IMR-90 (cell line): ENCODE measurements at regions not wholly inside any gene's neighbourhood (a gene's known extent, or its start where the extent isn't known, plus 50 kb on each side); places are given as distances from the start of the nearest gene placed in this dataset.

Experiments
- ATAC-seq: fragments of 200-7000 bp; cut with Tn5 transposase; 2 replicates; pipeline ENCODE4 v1.9.1; 2020; ENCODE audit warnings: low read depth, mild to moderate bottlenecking, moderate library complexity
- BruUV-seq: library from RNA; stranded (reverse); fragments of 400-500 nt; replicated peaks from 2 replicates; lab custom pipeline; 2021; lab: Mats Ljungman, UMichigan
- CTCF ChIA-PET: fragments of 300-600 bp; formaldehyde crosslinking; extraction: SDS; loops from one replicate; lab custom pipeline; 2021; ENCODE audit warnings: antibody characterized with exemption; lab: Yijun Ruan, JAX
- POLR2A ChIA-PET: fragments of 300-600 bp; sonication (Branson Sonifier 250); formaldehyde crosslinking; loops from one replicate; lab custom pipeline; 2022; ENCODE audit warnings: antibody characterized with exemption; ENCODE audit not compliant: unreplicated experiment; lab: Charles Lee
- DNase-seq: peaks from one replicate; pipeline ENCODE4 v3.0.0; 2013
- H2AFZ ChIP-seq: replicated peaks from 2 replicates; pipeline ENCODE3; 2013; ENCODE audit warnings: low read length, mild to moderate bottlenecking; ENCODE audit not compliant: poor library complexity
- H2AK5ac ChIP-seq: 2 replicates; pipeline ENCODE4 v1.6.1; 2013; ENCODE audit warnings: low read depth, low read length, inconsistent platforms
- H2AK9ac ChIP-seq: replicated peaks from 2 replicates; pipeline ENCODE3; 2013; ENCODE audit warnings: mild to moderate bottlenecking, low read depth, low read length, moderate library complexity; ENCODE audit not compliant: poor library complexity
- H2BK120ac ChIP-seq: 2 replicates; pipeline ENCODE4 v1.6.1; 2013; ENCODE audit warnings: low read depth, low read length, inconsistent platforms
- H2BK15ac ChIP-seq: 3 replicates; pipeline ENCODE4 v1.6.1; 2013; ENCODE audit warnings: low read depth, low read length, inconsistent platforms
- H2BK20ac ChIP-seq: 2 replicates; pipeline ENCODE4 v1.6.1; 2013; ENCODE audit warnings: low read depth, mild to moderate bottlenecking, inconsistent platforms, low read length, moderate library complexity
- H2BK5ac ChIP-seq: 2 replicates; pipeline ENCODE4 v1.6.1; 2013; ENCODE audit warnings: mild to moderate bottlenecking, low read depth, low read length, inconsistent platforms; ENCODE audit not compliant: poor library complexity, severe bottlenecking
- H3K14ac ChIP-seq: replicated peaks from 2 replicates; pipeline ENCODE4 v1.6.1; 2013; ENCODE audit warnings: low read depth, low read length, inconsistent platforms
- H3K18ac ChIP-seq: 2 replicates; pipeline ENCODE4 v1.6.1; 2013; ENCODE audit warnings: low read depth, low read length, control low read depth
- H3K23ac ChIP-seq: 2 replicates; pipeline ENCODE4 v1.6.1; 2013; ENCODE audit warnings: low read depth, low read length, inconsistent platforms
- H3K27ac ChIP-seq: 2 replicates; pipeline ENCODE4 v1.5.1; 2013; ENCODE audit warnings: mild to moderate bottlenecking, control low read depth, low read length; ENCODE audit not compliant: insufficient read depth
- H3K27me3 ChIP-seq: 2 replicates; pipeline ENCODE4 v1.6.1; 2013; ENCODE audit warnings: low read length; ENCODE audit not compliant: control insufficient read depth, insufficient read depth
- H3K36me3 ChIP-seq: 2 replicates; pipeline ENCODE4 v1.6.1; 2013; ENCODE audit warnings: low read length, mixed read lengths; ENCODE audit not compliant: control insufficient read depth, insufficient read depth
- H3K4ac ChIP-seq: 2 replicates; pipeline ENCODE4 v1.6.1; 2013; ENCODE audit warnings: low read depth, low read length, inconsistent platforms
- H3K4me1 ChIP-seq: 2 replicates; pipeline ENCODE4 v1.6.1; 2013; ENCODE audit warnings: low read length, mixed read lengths; ENCODE audit not compliant: control insufficient read depth, insufficient read depth
- H3K4me2 ChIP-seq: 2 replicates; pipeline ENCODE4 v1.6.1; 2013; ENCODE audit warnings: low read depth, mild to moderate bottlenecking, control low read depth, low read length, moderate library complexity
- H3K4me3 ChIP-seq: 2 replicates; pipeline ENCODE4 v1.5.1; 2013; ENCODE audit warnings: low read depth, mild to moderate bottlenecking, control low read depth, low read length, moderate library complexity; ENCODE audit not compliant: insufficient read depth
- H3K56ac ChIP-seq: 2 replicates; pipeline ENCODE4 v1.6.1; 2013; ENCODE audit warnings: low read length, inconsistent platforms; ENCODE audit not compliant: insufficient read depth; ENCODE audit errors: extremely low read depth
- H3K79me1 ChIP-seq, 2 experiments: 2 replicates each; pipeline ENCODE4 v1.6.1; 2013; ENCODE audit warnings: low read length in 2 of 2, inconsistent platforms in 1 of 2, low read depth in 1 of 2
- H3K9ac ChIP-seq: 2 replicates; pipeline ENCODE4 v1.6.1; 2013; ENCODE audit warnings: low read depth, low read length, control low read depth
- H3K9me1 ChIP-seq: 2 replicates; pipeline ENCODE4 v1.6.1; 2013; ENCODE audit warnings: low read length, inconsistent platforms; ENCODE audit not compliant: insufficient read depth
- H3K9me3 ChIP-seq: 2 replicates; pipeline ENCODE4 v1.6.1; 2013; ENCODE audit warnings: low read length; ENCODE audit not compliant: control insufficient read depth, insufficient read depth
- H4K20me1 ChIP-seq: 2 replicates; pipeline ENCODE4 v1.6.1; 2013; ENCODE audit warnings: low read length, inconsistent platforms; ENCODE audit not compliant: insufficient read depth
- H4K5ac ChIP-seq: 2 replicates; pipeline ENCODE4 v1.6.1; 2013; ENCODE audit warnings: mild to moderate bottlenecking, low read depth, low read length, control low read depth
- H4K8ac ChIP-seq, 2 experiments: 2 replicates each; pipeline ENCODE4 v1.6.1; 2013; ENCODE audit warnings: low read depth in 2 of 2, low read length in 2 of 2, control low read depth in 1 of 2, inconsistent platforms in 1 of 2
- H4K91ac ChIP-seq: 2 replicates; pipeline ENCODE4 v1.6.1; 2013; ENCODE audit warnings: low read depth, low read length, inconsistent platforms; ENCODE audit not compliant: insufficient read depth
- BHLHE40 ChIP-seq: fragments of 150-350 bp; IDR thresholded peaks from 2 replicates; pipeline ENCODE4 v1.6.1; 2016; ENCODE audit warnings: mild to moderate bottlenecking, low read depth, low read length
- CHD1 ChIP-seq: IDR thresholded peaks from 2 replicates; pipeline ENCODE4 v1.6.1; 2012; ENCODE audit warnings: low read depth, low read length, improper control_type of control experiment
- FOS ChIP-seq: fragments of 150-350 bp; IDR thresholded peaks from 2 replicates; pipeline ENCODE4 v1.6.1; 2016; ENCODE audit warnings: low read depth, low read length
- MAFK ChIP-seq: IDR thresholded peaks from 2 replicates; pipeline ENCODE4 v1.6.1; 2012; ENCODE audit warnings: low read depth, low read length, improper control_type of control experiment
- MAZ ChIP-seq: IDR thresholded peaks from 2 replicates; pipeline ENCODE4 v1.6.1; 2012; ENCODE audit warnings: low read depth, mild to moderate bottlenecking, low read length, improper control_type of control experiment, moderate library complexity, borderline replicate concordance
- MXI1 ChIP-seq: IDR thresholded peaks from 2 replicates; pipeline ENCODE4 v1.6.1; 2012; ENCODE audit warnings: low read depth, mild to moderate bottlenecking, low read length, moderate library complexity, borderline replicate concordance
- NFE2L2 ChIP-seq: fragments of 150-350 bp; IDR thresholded peaks from 2 replicates; pipeline ENCODE4 v1.6.1; 2016; ENCODE audit warnings: low read depth, mild to moderate bottlenecking, low read length
- POLR2A ChIP-seq: IDR thresholded peaks from 2 replicates; pipeline ENCODE4 v1.6.1; 2012; ENCODE audit warnings: mild to moderate bottlenecking, low read depth, low read length
- RAD21 ChIP-seq: IDR thresholded peaks from 2 replicates; pipeline ENCODE4 v1.6.1; 2012; ENCODE audit warnings: low read length, improper control_type of control experiment
- RCOR1 ChIP-seq: IDR thresholded peaks from 2 replicates; pipeline ENCODE4 v1.6.1; 2012; ENCODE audit warnings: mild to moderate bottlenecking, low read length, improper control_type of control experiment; ENCODE audit not compliant: insufficient replicate concordance
- RFX5 ChIP-seq: IDR thresholded peaks from 2 replicates; pipeline ENCODE4 v1.8.0; 2012; ENCODE audit warnings: low read depth, mild to moderate bottlenecking, low read length, moderate library complexity
- WGBS, 2 experiments: methylation state at CpG; one replicate each; pipeline versions ENCODE4 v1.1.5 to v1.1.7; 2013; ENCODE audit warnings: missing lambda C conversion rate in 2 of 2; ENCODE audit not compliant: insufficient read length in 1 of 2; ENCODE audit errors: extremely low coverage in 2 of 2; 5-methylcytosine and 5-hydroxymethylcytosine counted together
- dilution Hi-C: fragments of 300-500 bp; cut with HindIII; formaldehyde crosslinking; loops from one replicate; pipeline ENCODE4 v1.14.3; 2018; ENCODE audit warnings: low sequenced_read_pairs; ENCODE audit not compliant: unreplicated experiment
- in situ Hi-C: fragments of 300-500 bp; cut with MboI; formaldehyde crosslinking; loops from 3 replicates; pipeline ENCODE4 v1.14.3; 2019; ENCODE audit warnings: low sequenced_read_pairs, inconsistent platforms, mixed read lengths
- intact Hi-C: fragments of 100-400 bp; cut with micrococcal nuclease; formaldehyde crosslinking; loops from 2 replicates; pipeline ENCODE4 v1.10.0; 2022
- TF ChIP-seq, protein P1 (sequence below): fragments of 150-350 bp; IDR thresholded peaks from 2 replicates; pipeline ENCODE4 v1.6.1; 2016; ENCODE audit warnings: low read depth, mild to moderate bottlenecking, low read length, moderate library complexity, borderline replicate concordance
- TF ChIP-seq, protein P2 (sequence below): fragments of 150-350 bp; IDR thresholded peaks from 2 replicates; pipeline ENCODE4 v1.6.1; 2017; ENCODE audit warnings: mild to moderate bottlenecking, antibody characterized with exemption, low read length, low read depth
- TF ChIP-seq, protein P3 (sequence below): conservative IDR thresholded peaks from 2 replicates; pipeline ENCODE4 v1.5.1; 2012; ENCODE audit warnings: mild to moderate bottlenecking, low read depth, low read length, improper control_type of control experiment

DNA sequence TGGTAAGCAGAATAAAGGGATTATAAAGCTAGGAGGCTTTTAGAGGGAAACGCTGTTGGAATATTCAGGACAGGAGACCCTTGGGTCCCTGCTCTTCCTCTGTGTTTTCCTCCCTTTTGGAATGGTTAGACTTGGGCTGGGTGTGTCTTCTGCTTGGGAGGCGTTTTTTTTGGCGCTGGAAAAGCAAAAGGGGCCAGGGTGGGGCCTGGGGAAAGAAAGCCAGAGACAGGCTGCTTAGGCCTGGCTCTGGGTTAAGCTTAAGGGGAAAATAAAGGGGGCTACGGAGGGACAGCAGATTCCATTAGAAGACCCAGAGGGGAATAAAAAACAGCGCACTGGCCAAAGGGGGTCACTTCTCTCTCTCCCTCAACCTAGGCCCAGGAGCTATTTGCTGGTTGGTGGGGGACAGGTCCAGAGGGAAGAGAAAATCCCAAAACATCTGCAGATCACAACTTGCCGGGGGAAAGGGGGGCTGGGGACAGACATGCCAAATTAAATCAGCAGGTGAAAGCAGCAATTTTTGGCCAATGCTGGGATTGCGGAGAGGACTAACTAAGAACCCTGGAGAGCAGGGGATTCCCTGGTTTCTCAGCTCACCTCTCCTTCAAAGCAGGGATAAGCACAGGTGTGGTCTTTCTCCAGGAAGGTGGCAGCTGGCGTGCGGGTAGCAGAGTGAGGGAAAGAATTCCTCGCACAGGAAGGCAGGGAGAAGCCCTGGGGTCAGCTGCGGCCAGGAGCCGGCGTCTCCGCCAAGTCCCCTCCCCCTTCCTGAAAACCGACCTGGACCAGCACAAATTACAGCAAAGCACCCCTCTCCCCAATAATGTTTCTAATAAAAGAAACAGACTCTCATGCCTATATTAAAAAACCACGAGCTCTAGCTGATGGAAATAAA, 82.2 kb upstream of the AK4 start:
- H3K14ac ChIP-seq, result no peak overlapping the region
- ChIA-PET POLR2A (no interaction called here), CTCF (no interaction called here)
- H4K5ac ChIP-seq, result no peak overlapping the region
- peak overlapping the region; percentile 58 for H3K4me3 ChIP-seq
- H2BK5ac ChIP-seq, result no peak overlapping the region
- H3K9ac ChIP-seq, result peak overlapping the region; percentile 33
- peak overlapping the region; percentile 80 for H3K4me2 ChIP-seq
- H3K23ac ChIP-seq, result 0 out of 2 replicates have a peak overlapping the region, but pooled peaks have one; percentile 19
- no peaks in the 10 kb centered on the region for H3K79me1 ChIP-seq
- H4K91ac ChIP-seq, result no peak overlapping the region
- no peaks in the 10 kb centered on the region for H3K36me3 ChIP-seq
- H2BK120ac ChIP-seq, result no peak overlapping the region
- no peak overlapping the region for H3K4ac ChIP-seq
- peak overlapping the region; percentile 7 for H2AK9ac ChIP-seq
- no peak overlapping the region for H2AK5ac ChIP-seq
- H2BK15ac ChIP-seq, result no peak overlapping the region
- no peak overlapping the region; the same call in 1 of the 2 replicates for H3K18ac ChIP-seq
- peaks cover 5% of the 10 kb centered on the region; the same call in 1 of the 2 replicates for H3K27me3 ChIP-seq
- dilution Hi-C loops (no loop called here), in situ Hi-C loops (loop anchor here (5.0 to 10.0 kb wide), 2 partner anchors 142 to 359 kb away; partner anchors contain the start of genes LEPR and LEPROT), intact Hi-C loops (loop anchor here (5.0 to 10.0 kb wide), 4 partner anchors 203 to 1179 kb away; no protein-coding TSS in a partner anchor)
- WGBS, 2 experiments, result no CpG with 5 or more reads among the region's 16 CpGs
- H2BK20ac ChIP-seq, result no peak overlapping the region
- DNase-seq (no peak), ATAC-seq (no peak)
- peak overlapping the region in 1 of 2 experiments; percentile 13; a peak in 1 of 4 replicates for H4K8ac ChIP-seq
- H3K56ac ChIP-seq, result no peak overlapping the region
- no peak overlapping the region; the same call in 1 of the 2 replicates for H3K27ac ChIP-seq
- no peaks in the 10 kb centered on the region; the same call in 1 of the 2 replicates for H4K20me1 ChIP-seq
- H3K9me3 ChIP-seq, result no peaks in the 10 kb centered on the region
- H3K4me1 ChIP-seq, result peaks cover 4% of the 10 kb centered on the region; the same call in 1 of the 2 replicates
- peak overlapping the region; percentile 5 for H2AFZ ChIP-seq
- no TSS peak for BruUV-seq
- H3K9me1 ChIP-seq, result no peaks in the 10 kb centered on the region
- TF ChIP-seq POLR2A (no peak), MAFK (no peak), RAD21 (no peak), CHD1 (no peak), RFX5 (no peak), MAZ (no peak), NFE2L2 (no peak), MXI1 (no peak), FOS (no peak), BHLHE40 (no peak), RCOR1 (no peak)
- TF ChIP-seq, protein P1, sequence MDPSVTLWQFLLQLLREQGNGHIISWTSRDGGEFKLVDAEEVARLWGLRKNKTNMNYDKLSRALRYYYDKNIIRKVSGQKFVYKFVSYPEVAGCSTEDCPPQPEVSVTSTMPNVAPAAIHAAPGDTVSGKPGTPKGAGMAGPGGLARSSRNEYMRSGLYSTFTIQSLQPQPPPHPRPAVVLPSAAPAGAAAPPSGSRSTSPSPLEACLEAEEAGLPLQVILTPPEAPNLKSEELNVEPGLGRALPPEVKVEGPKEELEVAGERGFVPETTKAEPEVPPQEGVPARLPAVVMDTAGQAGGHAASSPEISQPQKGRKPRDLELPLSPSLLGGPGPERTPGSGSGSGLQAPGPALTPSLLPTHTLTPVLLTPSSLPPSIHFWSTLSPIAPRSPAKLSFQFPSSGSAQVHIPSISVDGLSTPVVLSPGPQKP, result no peak
- TF ChIP-seq, protein P2, sequence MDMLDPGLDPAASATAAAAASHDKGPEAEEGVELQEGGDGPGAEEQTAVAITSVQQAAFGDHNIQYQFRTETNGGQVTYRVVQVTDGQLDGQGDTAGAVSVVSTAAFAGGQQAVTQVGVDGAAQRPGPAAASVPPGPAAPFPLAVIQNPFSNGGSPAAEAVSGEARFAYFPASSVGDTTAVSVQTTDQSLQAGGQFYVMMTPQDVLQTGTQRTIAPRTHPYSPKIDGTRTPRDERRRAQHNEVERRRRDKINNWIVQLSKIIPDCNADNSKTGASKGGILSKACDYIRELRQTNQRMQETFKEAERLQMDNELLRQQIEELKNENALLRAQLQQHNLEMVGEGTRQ, result no peak
- TF ChIP-seq, protein P3, sequence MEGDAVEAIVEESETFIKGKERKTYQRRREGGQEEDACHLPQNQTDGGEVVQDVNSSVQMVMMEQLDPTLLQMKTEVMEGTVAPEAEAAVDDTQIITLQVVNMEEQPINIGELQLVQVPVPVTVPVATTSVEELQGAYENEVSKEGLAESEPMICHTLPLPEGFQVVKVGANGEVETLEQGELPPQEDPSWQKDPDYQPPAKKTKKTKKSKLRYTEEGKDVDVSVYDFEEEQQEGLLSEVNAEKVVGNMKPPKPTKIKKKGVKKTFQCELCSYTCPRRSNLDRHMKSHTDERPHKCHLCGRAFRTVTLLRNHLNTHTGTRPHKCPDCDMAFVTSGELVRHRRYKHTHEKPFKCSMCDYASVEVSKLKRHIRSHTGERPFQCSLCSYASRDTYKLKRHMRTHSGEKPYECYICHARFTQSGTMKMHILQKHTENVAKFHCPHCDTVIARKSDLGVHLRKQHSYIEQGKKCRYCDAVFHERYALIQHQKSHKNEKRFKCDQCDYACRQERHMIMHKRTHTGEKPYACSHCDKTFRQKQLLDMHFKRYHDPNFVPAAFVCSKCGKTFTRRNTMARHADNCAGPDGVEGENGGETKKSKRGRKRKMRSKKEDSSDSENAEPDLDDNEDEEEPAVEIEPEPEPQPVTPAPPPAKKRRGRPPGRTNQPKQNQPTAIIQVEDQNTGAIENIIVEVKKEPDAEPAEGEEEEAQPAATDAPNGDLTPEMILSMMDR, result no peak
